Brain microvascular endothelial cell (primary cell): ENCODE measurements at regions not wholly inside any gene's neighbourhood (a gene's known extent, or its start where the extent isn't known, plus 50 kb on each side); places are given as distances from the start of the nearest gene placed in this dataset.
A peak's percentile ranks its signal among the peaks of the same experiment; 100 is the strongest.
"Not testable (repeated sequence)": the region's sequence is repeated elsewhere in the genome, so short reads cannot be mapped to it uniquely, and the experiment has no call there.

ENCODE experiments used
- DNase-seq: peaks from one replicate; pipeline ENCODE4 v3.0.0-alpha.2; 2020
- H3K27ac ChIP-seq: fragments of 250-450 bp; sonication (Bioruptor Pico); 2 replicates; pipeline ENCODE4 v1.5.1; 2020; ENCODE audit warnings: mild to moderate bottlenecking, moderate library complexity
- H3K27me3 ChIP-seq: fragments of 250-450 bp; sonication (Bioruptor Pico); replicated peaks from 2 replicates; pipeline ENCODE4 v1.5.1; 2020; ENCODE audit warnings: mild to moderate bottlenecking
- H3K36me3 ChIP-seq: fragments of 250-450 bp; sonication (Bioruptor Pico); replicated peaks from 2 replicates; pipeline ENCODE4 v1.5.1; 2020; ENCODE audit warnings: mild to moderate bottlenecking
- H3K4me3 ChIP-seq: 2 replicates; pipeline ENCODE4 v1.5.1; 2011; ENCODE audit warnings: low read depth, mild to moderate bottlenecking, control low read depth, low read length, moderate library complexity
- in situ Hi-C: cut with HindIII; loops from 2 replicates; pipeline ENCODE4 v1.10.0; 2017; ENCODE audit warnings: low sequenced_read_pairs, low pct_ligation_motif_present
- TF ChIP-seq, protein P1 (sequence below): IDR thresholded peaks from 2 replicates; pipeline ENCODE4 v1.5.1; 2011; ENCODE audit warnings: low read depth, mild to moderate bottlenecking, moderate library complexity, low read length, control low read depth, inconsistent platforms; ENCODE audit errors: missing control alignments

DNA sequence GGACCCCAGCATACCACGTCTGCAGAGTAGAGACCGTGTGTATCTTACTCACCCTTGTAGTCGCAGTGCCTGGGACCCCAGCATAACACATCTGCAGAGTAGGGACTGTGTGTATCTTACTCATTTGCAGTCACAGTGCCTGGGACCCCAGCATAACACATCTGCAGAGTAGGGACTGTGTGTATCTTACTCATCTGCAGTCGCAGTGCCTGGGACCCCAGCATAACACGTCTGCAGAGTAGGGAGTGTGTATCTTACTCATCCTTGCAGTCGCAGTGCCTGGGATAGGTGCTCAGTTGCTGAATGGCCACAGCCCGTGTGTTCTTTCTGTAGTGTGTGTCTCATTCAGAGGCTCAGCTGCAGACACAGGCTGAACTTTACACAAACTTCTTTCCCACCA is 71.4 kb upstream of the FRG1 start:
- no peak overlapping the region for H3K4me3 ChIP-seq
- in situ Hi-C loops: no loop called here
- TF ChIP-seq, protein P1, sequence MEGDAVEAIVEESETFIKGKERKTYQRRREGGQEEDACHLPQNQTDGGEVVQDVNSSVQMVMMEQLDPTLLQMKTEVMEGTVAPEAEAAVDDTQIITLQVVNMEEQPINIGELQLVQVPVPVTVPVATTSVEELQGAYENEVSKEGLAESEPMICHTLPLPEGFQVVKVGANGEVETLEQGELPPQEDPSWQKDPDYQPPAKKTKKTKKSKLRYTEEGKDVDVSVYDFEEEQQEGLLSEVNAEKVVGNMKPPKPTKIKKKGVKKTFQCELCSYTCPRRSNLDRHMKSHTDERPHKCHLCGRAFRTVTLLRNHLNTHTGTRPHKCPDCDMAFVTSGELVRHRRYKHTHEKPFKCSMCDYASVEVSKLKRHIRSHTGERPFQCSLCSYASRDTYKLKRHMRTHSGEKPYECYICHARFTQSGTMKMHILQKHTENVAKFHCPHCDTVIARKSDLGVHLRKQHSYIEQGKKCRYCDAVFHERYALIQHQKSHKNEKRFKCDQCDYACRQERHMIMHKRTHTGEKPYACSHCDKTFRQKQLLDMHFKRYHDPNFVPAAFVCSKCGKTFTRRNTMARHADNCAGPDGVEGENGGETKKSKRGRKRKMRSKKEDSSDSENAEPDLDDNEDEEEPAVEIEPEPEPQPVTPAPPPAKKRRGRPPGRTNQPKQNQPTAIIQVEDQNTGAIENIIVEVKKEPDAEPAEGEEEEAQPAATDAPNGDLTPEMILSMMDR: no peak
- no peak overlapping the region for H3K27ac ChIP-seq
- no peaks in the 10 kb centered on the region for H3K36me3 ChIP-seq
- DNase-seq: no peak
- H3K27me3 ChIP-seq: no peaks in the 10 kb centered on the region

DNA sequence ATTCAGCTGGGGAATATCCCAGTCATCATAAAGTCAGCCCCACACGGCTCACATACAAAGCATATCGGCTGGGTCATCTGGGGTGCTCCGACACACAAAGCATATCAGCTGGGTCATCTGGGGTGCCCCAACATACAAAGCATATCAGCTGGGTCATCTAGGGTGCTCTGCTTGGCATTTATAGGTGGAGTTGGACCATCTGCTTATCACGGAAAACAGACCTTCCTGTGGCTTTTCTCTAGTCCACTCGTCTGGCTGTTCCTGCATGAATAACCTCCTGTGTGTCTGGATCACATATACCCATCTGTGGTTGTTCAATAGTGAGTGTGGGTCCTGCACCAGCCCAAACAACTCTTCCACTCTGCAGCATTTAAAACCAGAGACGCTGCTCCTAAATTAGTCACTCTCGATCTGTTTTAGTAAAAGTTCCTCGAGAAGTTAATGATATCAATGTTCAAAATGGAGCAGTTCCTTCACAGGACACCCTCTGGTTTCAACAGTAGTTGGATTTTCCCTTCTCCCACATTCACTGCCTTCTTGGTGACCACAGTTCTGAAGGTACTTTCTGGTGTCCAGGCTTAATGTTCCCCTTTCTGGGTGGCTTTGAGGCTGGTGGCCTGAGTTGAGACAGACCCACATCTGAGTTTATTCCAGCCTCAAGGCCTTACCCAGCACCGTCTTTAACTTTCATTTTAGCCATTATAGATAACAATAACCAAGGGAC is 70.0 kb upstream of the FRG1 start:
- TF ChIP-seq, protein P1: no peak
- Histone ChIP-seq H3K36me3 (no peaks in the 10 kb centered on the region), H3K4me3 (no peak overlapping the region), H3K27me3 (no peaks in the 10 kb centered on the region), H3K27ac (no peak overlapping the region)
- in situ Hi-C loops: no loop called here
- DNase-seq: no peak

DNA sequence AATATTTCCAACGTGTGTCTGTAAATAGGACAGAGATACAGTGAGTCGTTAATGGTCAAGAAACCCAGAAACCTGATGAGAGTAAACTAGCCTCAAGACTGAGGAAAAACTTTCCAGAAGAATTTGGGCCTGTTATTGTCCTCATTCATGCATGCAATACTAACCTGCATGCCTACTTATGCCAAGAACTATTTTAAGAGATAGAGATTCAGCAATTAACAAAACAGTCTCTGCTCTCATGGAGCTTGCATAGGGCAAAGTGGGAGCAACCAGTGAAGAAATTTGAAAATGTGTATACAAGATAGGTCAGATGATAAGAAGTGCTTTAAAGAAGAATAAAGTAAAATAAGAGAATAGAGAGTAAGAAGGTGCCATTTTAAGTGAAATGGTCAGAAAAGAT is 66.1 kb upstream of the FRG1 start:
- DNase-seq: no peak
- TF ChIP-seq, protein P1: no peak
- H3K4me3 ChIP-seq: no peak overlapping the region
- no peaks in the 10 kb centered on the region for H3K36me3 ChIP-seq
- H3K27ac ChIP-seq: no peak overlapping the region
- H3K27me3 ChIP-seq: no peaks in the 10 kb centered on the region
- in situ Hi-C loops: no loop called here

DNA sequence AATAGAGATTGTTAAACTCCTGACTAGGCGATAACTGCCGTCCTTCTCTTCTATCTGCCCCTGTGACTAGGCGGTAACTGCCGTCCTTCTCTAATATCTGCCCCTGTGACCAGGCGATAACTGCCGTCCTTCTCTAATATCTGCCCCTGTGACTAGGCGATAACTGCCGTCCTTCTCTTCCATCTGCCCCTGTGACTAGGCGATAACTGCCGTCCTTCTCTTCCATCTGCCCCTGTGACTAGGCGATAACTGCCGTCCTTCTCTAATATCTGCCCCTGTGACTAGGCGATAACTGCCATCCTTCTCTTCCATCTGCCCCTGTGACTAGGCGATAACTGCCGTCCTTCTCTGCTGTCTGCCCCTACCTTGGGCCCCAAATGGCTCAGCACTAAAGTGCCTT is 59.5 kb upstream of the FRG1 start:
- H3K27me3 ChIP-seq, H3K4me3 ChIP-seq, H3K27ac ChIP-seq, H3K36me3 ChIP-seq, in situ Hi-C loops: not testable (repeated sequence)
- peak; percentile 1 for DNase-seq

DNA sequence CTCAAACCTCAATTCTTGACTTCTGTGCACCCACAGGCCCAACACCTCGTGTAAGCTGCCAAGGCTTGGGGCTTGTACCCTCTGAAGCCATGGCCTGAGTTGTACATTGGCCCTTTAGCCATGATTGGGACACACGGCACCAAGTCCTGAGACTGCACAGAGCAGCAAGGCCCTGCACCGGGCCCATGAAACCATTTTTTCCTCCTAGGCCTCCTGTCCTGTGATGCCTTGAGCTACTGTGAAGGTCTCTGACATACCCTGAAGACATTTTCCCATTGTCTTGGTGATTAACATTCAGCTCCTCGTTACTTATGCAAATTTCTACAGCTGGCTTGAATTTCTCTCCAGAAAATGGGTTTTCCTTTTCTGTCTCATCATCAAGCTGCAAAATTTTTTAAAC is 52.3 kb upstream of the FRG1 start:
- H3K27me3 ChIP-seq, DNase-seq, in situ Hi-C loops, H3K27ac ChIP-seq, H3K4me3 ChIP-seq, H3K36me3 ChIP-seq: not testable (repeated sequence)
